NB4 (cell line): ENCODE measurements at regions not wholly inside any gene's neighbourhood (a gene's known extent, or its start where the extent isn't known, plus 50 kb on each side); places are given as distances from the start of the nearest gene placed in this dataset.
A peak's percentile ranks its signal among the peaks of the same experiment; 100 is the strongest.

Experiments used
- DNase-seq: peaks from one replicate; pipeline ENCODE4 v3.0.0; 2010; ENCODE audit warnings: low read depth
- H3K4me3 ChIP-seq: one replicate; pipeline ENCODE4 v1.5.1; 2011; ENCODE audit warnings: mild to moderate bottlenecking, low read depth, low read length, moderate library complexity
- CTCF ChIP-seq: IDR thresholded peaks from one replicate; pipeline ENCODE4 v1.5.1; 2012; ENCODE audit warnings: low read depth, low read length
- MAX ChIP-seq: IDR thresholded peaks from 2 replicates; pipeline ENCODE4 v1.6.1; 2011; ENCODE audit warnings: low read depth, low read length
- MYC ChIP-seq: IDR thresholded peaks from 2 replicates; pipeline ENCODE4 v1.6.1; 2011; ENCODE audit warnings: low read depth, low read length
- POLR2A ChIP-seq: IDR thresholded peaks from 2 replicates; pipeline ENCODE4 v1.6.1; 2011; ENCODE audit warnings: mild to moderate bottlenecking; ENCODE audit not compliant: insufficient read length; ENCODE audit errors: extremely low read depth

GRCh38 chr5:173399851-173400250, 71.6 kb upstream of the STC2 start:
- no peak for TF ChIP-seq CTCF
- no peak for TF ChIP-seq POLR2A
- no peak for TF ChIP-seq MYC
- TF ChIP-seq MAX: no peak
- no peak for DNase-seq
- no peak overlapping the region for H3K4me3 ChIP-seq

- DNase-seq: peak; percentile 72
- TF ChIP-seq MAX (no peak), MYC (0 out of 2 replicates have a peak, but pooled peaks have one; percentile 18)
- H3K4me3 ChIP-seq: no peak overlapping the region
Measured at GRCh38 chr5:173397516-173397915, 69.3 kb upstream of the STC2 start.

GRCh38 chr5:173396311-173396993, 68.2 kb upstream of the STC2 start:
- DNase-seq: peak; percentile 33
- TF ChIP-seq MYC (no peak), POLR2A (no peak), CTCF (peak; percentile 11)
- no peak overlapping the region for H3K4me3 ChIP-seq

GRCh38 chr5:173395933-173396308, 67.7 kb upstream of the STC2 start:
- TF ChIP-seq MAX (no peak), CTCF (no peak), POLR2A (no peak), MYC (no peak)
- no peak overlapping the region for H3K4me3 ChIP-seq
- no peak for DNase-seq

GRCh38 chr5:173395257-173395932, 67.2 kb upstream of the STC2 start:
- TF ChIP-seq MYC (no peak), POLR2A (no peak), MAX (no peak), CTCF (no peak)
- no peak overlapping the region for H3K4me3 ChIP-seq
- no peak for DNase-seq

GRCh38 chr5:173394701-173395100, 66.5 kb upstream of the STC2 start:
- no peak for TF ChIP-seq POLR2A
- no peak for TF ChIP-seq MAX
- no peak for TF ChIP-seq CTCF
- TF ChIP-seq MYC: no peak
- no peak overlapping the region for H3K4me3 ChIP-seq
- no peak for DNase-seq
